SH-SY5Y (cell line): ENCODE measurements at regions not wholly inside any gene's neighbourhood (a gene's known extent, or its start where the extent isn't known, plus 50 kb on each side); places are given as distances from the start of the nearest gene placed in this dataset.

Experiments used
- GATA2 ChIP-seq: IDR thresholded peaks from 2 replicates; pipeline ENCODE4 v1.6.1; 2011; ENCODE audit warnings: mild to moderate bottlenecking, low read depth, low read length
- GATA3 ChIP-seq: IDR thresholded peaks from 2 replicates; pipeline ENCODE4 v1.6.1; 2011; ENCODE audit warnings: low read depth, mild to moderate bottlenecking, low read length, moderate library complexity

DNA sequence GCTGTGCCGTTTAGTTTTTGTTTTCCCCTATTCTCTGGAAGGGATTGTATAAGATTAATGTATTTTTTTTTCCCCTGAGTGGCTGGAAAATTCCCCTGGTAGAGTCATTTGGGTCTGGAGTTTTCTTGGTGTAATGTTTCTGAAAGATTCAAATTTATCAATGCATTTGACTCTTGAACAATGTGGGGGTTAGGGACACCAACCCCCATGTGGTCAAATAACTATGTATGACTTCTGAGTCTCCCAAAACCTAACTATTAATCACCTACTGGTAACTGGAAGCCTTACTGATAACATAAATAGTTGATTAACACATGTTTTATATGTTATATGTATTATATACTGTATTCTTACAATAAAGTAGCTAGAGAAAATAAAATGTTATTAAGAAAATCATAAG is 220.1 kb upstream of the PDE3A start:
- TF ChIP-seq GATA2 (no peak), GATA3 (no peak)

DNA sequence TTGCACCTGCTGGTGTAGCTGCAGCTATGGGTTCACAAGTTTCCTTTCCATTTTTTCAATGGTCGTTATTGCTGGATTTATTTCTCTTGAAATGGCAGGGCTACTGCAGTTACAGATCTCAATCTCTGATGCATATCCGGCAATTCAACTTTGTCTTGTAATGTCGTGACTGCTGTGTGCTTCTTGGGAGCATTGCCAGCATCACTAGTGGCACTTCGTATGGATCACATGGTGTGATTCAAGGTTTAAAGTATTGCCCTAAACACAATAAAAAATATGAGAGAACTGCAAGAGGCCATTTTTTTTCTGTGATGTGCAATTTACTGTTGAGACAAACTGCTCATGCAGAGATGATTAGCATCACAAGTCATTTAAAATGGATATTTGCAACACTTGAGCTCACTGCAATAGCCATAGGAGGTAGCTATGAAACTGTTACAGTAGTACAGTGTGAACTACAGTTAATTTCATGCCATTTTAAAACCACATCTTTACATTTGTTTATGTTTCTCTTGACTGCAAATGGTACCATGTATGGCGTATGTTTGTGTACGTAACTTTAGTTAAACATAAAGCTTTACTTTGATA is 217.4 kb upstream of the PDE3A start:
- TF ChIP-seq GATA3 (peak; percentile 46; the same call in 1 of the 2 replicates), GATA2 (peak; percentile 38; the same call in 1 of the 2 replicates)

- TF ChIP-seq GATA3 (no peak), GATA2 (no peak)
Measured at GRCh38 chr12:20154052-20154451, 214.3 kb upstream of the PDE3A start.

- TF ChIP-seq GATA2 (no peak), GATA3 (no peak)
Measured at GRCh38 chr12:20155374-20155773, 213.0 kb upstream of the PDE3A start.

DNA sequence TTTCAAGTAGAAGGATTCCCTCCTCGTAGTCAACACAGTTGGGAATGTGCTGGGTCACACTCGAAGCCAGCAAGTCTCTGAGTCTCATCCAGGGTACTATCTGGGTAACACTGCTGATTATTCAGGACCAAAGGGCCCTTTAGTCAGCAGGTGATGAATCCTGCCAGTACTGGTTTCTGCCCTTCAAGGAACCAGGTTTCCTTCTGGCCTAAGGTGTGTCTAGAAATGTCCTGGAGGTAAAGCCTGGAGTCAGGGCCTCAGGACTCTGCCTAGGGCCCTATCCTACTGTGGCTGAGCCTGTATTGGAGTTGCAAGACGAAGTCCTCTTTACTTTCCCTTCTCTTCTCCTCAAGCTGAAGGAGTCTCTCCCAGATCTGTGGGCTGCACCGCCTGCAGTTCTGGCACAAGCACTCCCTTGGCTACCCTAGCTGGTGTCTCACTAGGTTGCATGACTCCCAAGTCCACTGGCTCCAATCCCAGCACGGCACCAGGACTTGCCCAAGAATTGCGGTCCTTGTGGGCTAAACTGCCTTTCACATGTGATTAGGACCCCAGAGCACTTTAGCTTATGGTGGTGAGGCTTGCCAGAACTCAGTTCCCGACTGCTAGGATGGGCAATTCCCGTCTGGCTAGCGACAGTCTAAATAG is 193.7 kb upstream of the PDE3A start:
- TF ChIP-seq GATA3 (no peak), GATA2 (no peak)

GRCh38 chr12:20175704-20176388 is 192.5 kb upstream of the PDE3A start:
- TF ChIP-seq GATA3 (no peak), GATA2 (no peak)

DNA sequence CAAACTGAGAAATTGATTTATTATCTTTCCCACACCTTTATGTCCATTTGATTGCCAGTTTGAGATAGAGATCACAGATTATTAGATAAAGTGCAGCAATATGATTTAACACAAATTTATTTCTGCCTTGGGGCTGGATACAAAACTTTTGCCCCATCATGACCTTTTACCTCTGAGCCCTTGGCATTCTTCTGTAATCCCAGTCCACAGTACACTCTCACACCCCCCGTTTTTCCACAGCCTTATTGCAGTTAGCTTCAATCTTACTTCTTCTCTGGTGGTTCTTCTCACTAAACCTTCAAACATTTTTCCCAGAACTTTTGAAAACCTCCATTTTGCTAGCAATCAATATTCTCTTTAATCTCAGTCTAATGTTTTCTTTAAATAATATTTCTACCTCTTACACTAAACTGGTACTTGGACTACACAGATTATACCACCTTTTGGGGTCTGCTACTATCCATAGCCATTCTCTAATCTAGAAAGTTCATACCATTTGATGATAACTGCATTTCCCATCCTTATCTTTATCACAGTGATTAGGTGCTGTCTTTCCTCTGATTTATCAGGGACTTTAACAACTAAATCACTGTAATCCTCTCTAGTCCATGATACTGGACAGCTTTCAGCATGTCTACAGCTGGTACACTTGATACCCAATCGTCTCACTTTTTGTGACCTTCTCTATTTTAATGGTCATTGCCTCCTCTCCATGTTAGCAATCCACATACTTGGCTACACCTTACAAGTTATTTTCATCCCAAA is 186.7 kb upstream of the PDE3A start:
- TF ChIP-seq GATA2, result no peak
- TF ChIP-seq GATA3, result no peak

GRCh38 chr12:20183563-20183962 is 184.8 kb upstream of the PDE3A start:
- TF ChIP-seq GATA2 (no peak), GATA3 (no peak)

- no peak for TF ChIP-seq GATA3
- no peak for TF ChIP-seq GATA2
Measured at GRCh38 chr12:20184514-20184913, 183.8 kb upstream of the PDE3A start.

GRCh38 chr12:20187456-20187855 is 180.9 kb upstream of the PDE3A start:
- TF ChIP-seq GATA2, result no peak

GRCh38 chr12:20188930-20189653 is 179.2 kb upstream of the PDE3A start:
- peak; percentile 58 for TF ChIP-seq GATA3
- TF ChIP-seq GATA2, result peak; percentile 49; the same call in 1 of the 2 replicates

DNA sequence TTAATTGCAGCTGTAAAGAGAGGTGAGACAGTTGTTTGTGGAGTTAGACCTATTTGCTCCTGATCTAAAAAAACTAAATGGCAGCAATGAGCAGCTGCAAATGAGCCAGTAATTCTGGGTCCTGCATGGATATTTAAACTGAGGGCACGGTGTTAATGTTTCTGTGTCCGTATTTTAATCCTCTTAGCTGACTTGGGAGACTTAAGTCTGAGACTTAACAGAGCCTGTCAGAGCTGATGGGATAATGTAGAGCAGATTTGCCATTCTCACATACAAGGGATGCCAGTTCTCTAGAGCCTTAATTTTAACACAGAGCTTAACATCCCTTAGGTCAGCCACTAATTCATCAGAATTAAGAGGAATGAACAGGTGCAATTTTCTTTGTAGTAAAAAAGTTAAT is 178.6 kb upstream of the PDE3A start:
- no peak for TF ChIP-seq GATA2
- no peak for TF ChIP-seq GATA3

DNA sequence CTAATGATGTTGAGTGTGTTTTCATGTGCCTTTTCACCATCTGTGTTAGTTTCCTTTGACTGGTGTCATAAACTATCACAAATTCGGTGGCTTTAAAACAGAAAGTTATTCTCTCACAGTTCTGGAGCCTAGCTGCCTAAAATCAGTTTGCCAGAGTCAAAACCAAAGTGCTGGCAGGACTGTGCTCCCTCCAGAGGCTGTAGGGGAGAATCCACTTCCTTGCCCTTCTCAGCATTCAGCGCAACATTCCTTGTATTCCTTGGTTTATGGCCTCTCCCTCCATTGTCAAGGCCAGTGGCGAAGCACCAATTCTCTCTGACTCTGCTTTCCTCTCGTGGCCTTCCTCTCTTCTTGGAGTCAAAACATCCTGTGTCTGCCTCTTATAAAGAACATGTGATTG is 174.2 kb upstream of the PDE3A start:
- no peak for TF ChIP-seq GATA2
- TF ChIP-seq GATA3, result no peak

- TF ChIP-seq GATA2 (no peak), GATA3 (no peak)
Measured at GRCh38 chr12:20196767-20197166, 171.6 kb upstream of the PDE3A start.
